GM23338 (cell line): ENCODE measurements at regions not wholly inside any gene's neighbourhood (a gene's known extent, or its start where the extent isn't known, plus 50 kb on each side); places are given as distances from the start of the nearest gene placed in this dataset.
A peak's percentile ranks its signal among the peaks of the same experiment; 100 is the strongest.

ENCODE experiments used
- ATAC-seq: fragments of 200-7000 bp; cut with Tn5 transposase; 3 replicates; pipeline ENCODE4 v1.9.1; 2020
- DNase-seq: peaks from one replicate; pipeline ENCODE4 v3.0.0-alpha.2; 2015; ENCODE audit warnings: low spot score
- H2AFZ ChIP-seq: fragments of 200-600 bp; sonication (generic); 2 replicates; pipeline ENCODE4 v1.8.0; 2016; ENCODE audit warnings: antibody characterized with exemption, mild to moderate bottlenecking, moderate library complexity
- H3F3A ChIP-seq: fragments of 200-600 bp; sonication (generic); replicated peaks from 2 replicates; pipeline ENCODE4 v1.8.0; 2017; ENCODE audit warnings: antibody characterized with exemption, mixed run types, low read depth
- H3K27ac ChIP-seq: fragments of 200-600 bp; sonication (generic); 2 replicates; pipeline ENCODE4 v1.6.1; 2016; ENCODE audit warnings: low read depth
- H3K27me3 ChIP-seq: fragments of 200-600 bp; sonication (generic); 2 replicates; pipeline ENCODE4 v1.8.0; 2016; ENCODE audit warnings: mild to moderate bottlenecking, mixed run types, moderate library complexity; ENCODE audit not compliant: insufficient read depth
- H3K36me3 ChIP-seq: fragments of 200-600 bp; sonication (generic); 2 replicates; pipeline ENCODE4 v1.8.0; 2016; ENCODE audit warnings: mild to moderate bottlenecking; ENCODE audit not compliant: insufficient read depth
- H3K4me1 ChIP-seq: fragments of 200-600 bp; sonication (generic); 2 replicates; pipeline ENCODE4 v1.8.0; 2016; ENCODE audit warnings: mild to moderate bottlenecking, moderate library complexity; ENCODE audit not compliant: insufficient read depth
- H3K4me2 ChIP-seq: fragments of 200-600 bp; sonication (generic); 2 replicates; pipeline ENCODE4 v1.7.1; 2017; ENCODE audit warnings: mixed run types
- H3K4me3 ChIP-seq: fragments of 200-600 bp; sonication (generic); 2 replicates; pipeline ENCODE4 v1.6.1; 2016; ENCODE audit warnings: mixed run types
- H3K79me2 ChIP-seq: fragments of 200-600 bp; sonication (generic); replicated peaks from 2 replicates; pipeline ENCODE4 v1.8.0; 2017; ENCODE audit warnings: mild to moderate bottlenecking; ENCODE audit not compliant: insufficient read depth
- H3K9me2 ChIP-seq: fragments of 200-600 bp; sonication (generic); 2 replicates; pipeline ENCODE4 v1.8.0; 2017; ENCODE audit not compliant: insufficient read depth
- H4K20me1 ChIP-seq: fragments of 200-600 bp; sonication (generic); replicated peaks from 2 replicates; pipeline ENCODE4 v1.8.0; 2017; ENCODE audit warnings: mild to moderate bottlenecking; ENCODE audit not compliant: insufficient read depth
- H3K27ac Mint-ChIP-seq: 2 replicates; pipeline ENCODE4 v1.8.0; 2020; ENCODE audit warnings: inconsistent platforms, mild to moderate bottlenecking, moderate library complexity, mixed read lengths
- H3K27me3 Mint-ChIP-seq: 3 replicates; pipeline ENCODE4 v1.8.0; 2022; ENCODE audit warnings: low read depth, mild to moderate bottlenecking, moderate library complexity, mixed read lengths, inconsistent platforms; ENCODE audit not compliant: insufficient read depth, poor library complexity
- H3K36me3 Mint-ChIP-seq: 3 replicates; pipeline ENCODE4 v1.8.0; 2021; ENCODE audit warnings: low read depth, mild to moderate bottlenecking, inconsistent platforms, moderate library complexity, mixed read lengths
- H3K4me1 Mint-ChIP-seq: 3 replicates; pipeline ENCODE4 v1.8.0; 2020; ENCODE audit warnings: mild to moderate bottlenecking, inconsistent platforms, mixed read lengths
- H3K4me3 Mint-ChIP-seq: 3 replicates; pipeline ENCODE4 v1.8.0; 2021; ENCODE audit warnings: moderate library complexity, mild to moderate bottlenecking, inconsistent platforms, mixed read lengths
- H3K9me3 Mint-ChIP-seq: 3 replicates; pipeline ENCODE4 v1.8.0; 2020; ENCODE audit warnings: moderate library complexity, mild to moderate bottlenecking, inconsistent platforms, mixed read lengths
- CREB1 ChIP-seq: fragments of 250-450 bp; sonication (Bioruptor Pico); IDR thresholded peaks from 2 replicates; pipeline ENCODE4 v1.5.0; 2020; ENCODE audit warnings: low read depth, mild to moderate bottlenecking, moderate library complexity
- EZH2 ChIP-seq: fragments of 200-600 bp; sonication (generic); IDR thresholded peaks from one replicate; pipeline ENCODE4 v1.8.0; 2017; ENCODE audit warnings: antibody characterized with exemption, mild to moderate bottlenecking, low read depth; ENCODE audit not compliant: unreplicated experiment
- EZH2phosphoT487 ChIP-seq: fragments of 200-600 bp; sonication (generic); IDR thresholded peaks from one replicate; pipeline ENCODE4 v1.8.1; 2018; ENCODE audit warnings: antibody characterized with exemption; ENCODE audit not compliant: unreplicated experiment
- JUNB ChIP-seq: IDR thresholded peaks from one replicate; pipeline ENCODE4 v1.6.1; 2016; ENCODE audit warnings: antibody characterized with exemption; ENCODE audit not compliant: unreplicated experiment
- NANOG ChIP-seq: IDR thresholded peaks from 2 replicates; pipeline ENCODE4 v1.6.1; 2016; ENCODE audit warnings: antibody characterized with exemption, borderline replicate concordance
- POLR2AphosphoS5 ChIP-seq: IDR thresholded peaks from 2 replicates; pipeline ENCODE4 v1.6.1; 2016; ENCODE audit warnings: antibody characterized with exemption, low read depth
- STAT1 ChIP-seq: IDR thresholded peaks from one replicate; pipeline ENCODE4 v1.6.1; 2016; ENCODE audit warnings: antibody characterized with exemption; ENCODE audit not compliant: unreplicated experiment
- ZNF114 ChIP-seq: fragments of 250-450 bp; sonication (Bioruptor Pico); IDR thresholded peaks from 2 replicates; pipeline ENCODE4 v1.5.0; 2020; ENCODE audit warnings: mild to moderate bottlenecking, moderate library complexity
- ZNF331 ChIP-seq: fragments of 250-450 bp; sonication (Bioruptor Pico); IDR thresholded peaks from 2 replicates; pipeline ENCODE4 v1.5.0; 2020; ENCODE audit warnings: low read depth, mild to moderate bottlenecking, moderate library complexity
- TF ChIP-seq, protein P1 (sequence below): IDR thresholded peaks from one replicate; pipeline ENCODE4 v1.6.1; 2018; ENCODE audit warnings: antibody characterized with exemption; ENCODE audit not compliant: unreplicated experiment
- TF ChIP-seq, protein P2 (sequence below): fragments of 250-450 bp; sonication (Bioruptor Pico); IDR thresholded peaks from 2 replicates; pipeline ENCODE4 v1.5.0; 2020; ENCODE audit warnings: mild to moderate bottlenecking, moderate library complexity
- TF ChIP-seq, protein P3 (sequence below): IDR thresholded peaks from 2 replicates; pipeline ENCODE4 v1.6.1; 2016; ENCODE audit warnings: antibody characterized with exemption
- TF ChIP-seq, protein P4 (sequence below), 2 experiments: fragments of 200-600 bp in 1 of 2; sonication (generic) in 1 of 2; conservative IDR thresholded peaks; 2 replicates each; pipeline versions ENCODE4 v1.5.1 to v1.6.1; 2016 to 2017; ENCODE audit warnings: antibody characterized with exemption in 2 of 2, low read depth in 2 of 2, mild to moderate bottlenecking in 2 of 2, moderate library complexity in 1 of 2

DNA sequence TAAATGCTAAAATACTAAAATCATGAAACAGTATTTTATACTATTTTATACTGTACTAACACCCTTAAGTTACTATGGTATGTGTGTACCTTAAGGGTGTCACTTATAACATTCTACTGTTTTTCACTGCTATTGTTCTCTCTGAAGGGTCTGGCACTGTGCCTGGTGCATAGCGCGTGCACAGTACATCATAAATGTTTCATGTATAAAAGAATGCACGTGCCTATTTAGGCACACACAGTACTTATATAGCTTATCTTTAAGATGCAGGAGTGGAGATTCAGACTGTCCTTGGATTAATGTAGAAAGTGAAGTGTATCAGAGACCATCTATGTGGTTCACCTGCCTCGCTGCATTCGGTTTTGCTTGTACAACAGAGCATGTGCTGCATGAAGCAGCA lies 64.0 kb upstream of the SGK1 start:
- Mint-ChIP-seq H3K27ac (no peak overlapping the region), H3K4me3 (no peak overlapping the region), H3K36me3 (peaks cover 6% of the 10 kb centered on the region; the same call in 2 of the 3 replicates), H3K9me3 (peaks cover 8% of the 10 kb centered on the region; the same call in 2 of the 3 replicates), H3K4me1 (peaks cover 18% of the 10 kb centered on the region), H3K27me3 (peaks cover 3% of the 10 kb centered on the region)
- Histone ChIP-seq H3K4me3 (no peak overlapping the region), H3K79me2 (no peaks in the 10 kb centered on the region), H3K36me3 (no peaks in the 10 kb centered on the region), H3K9me2 (no peaks in the 10 kb centered on the region), H3K27me3 (no peaks in the 10 kb centered on the region), H3K27ac (no peak overlapping the region), H2AFZ (peak overlapping the region; percentile 75; the same call in 1 of the 2 replicates), H3K4me1 (peaks cover 10% of the 10 kb centered on the region), H3K4me2 (no peak overlapping the region), H3F3A (no peaks in the 10 kb centered on the region), H4K20me1 (no peaks in the 10 kb centered on the region)
- no peak for DNase-seq
- ATAC-seq, result no peak
- TF ChIP-seq, protein P1, sequence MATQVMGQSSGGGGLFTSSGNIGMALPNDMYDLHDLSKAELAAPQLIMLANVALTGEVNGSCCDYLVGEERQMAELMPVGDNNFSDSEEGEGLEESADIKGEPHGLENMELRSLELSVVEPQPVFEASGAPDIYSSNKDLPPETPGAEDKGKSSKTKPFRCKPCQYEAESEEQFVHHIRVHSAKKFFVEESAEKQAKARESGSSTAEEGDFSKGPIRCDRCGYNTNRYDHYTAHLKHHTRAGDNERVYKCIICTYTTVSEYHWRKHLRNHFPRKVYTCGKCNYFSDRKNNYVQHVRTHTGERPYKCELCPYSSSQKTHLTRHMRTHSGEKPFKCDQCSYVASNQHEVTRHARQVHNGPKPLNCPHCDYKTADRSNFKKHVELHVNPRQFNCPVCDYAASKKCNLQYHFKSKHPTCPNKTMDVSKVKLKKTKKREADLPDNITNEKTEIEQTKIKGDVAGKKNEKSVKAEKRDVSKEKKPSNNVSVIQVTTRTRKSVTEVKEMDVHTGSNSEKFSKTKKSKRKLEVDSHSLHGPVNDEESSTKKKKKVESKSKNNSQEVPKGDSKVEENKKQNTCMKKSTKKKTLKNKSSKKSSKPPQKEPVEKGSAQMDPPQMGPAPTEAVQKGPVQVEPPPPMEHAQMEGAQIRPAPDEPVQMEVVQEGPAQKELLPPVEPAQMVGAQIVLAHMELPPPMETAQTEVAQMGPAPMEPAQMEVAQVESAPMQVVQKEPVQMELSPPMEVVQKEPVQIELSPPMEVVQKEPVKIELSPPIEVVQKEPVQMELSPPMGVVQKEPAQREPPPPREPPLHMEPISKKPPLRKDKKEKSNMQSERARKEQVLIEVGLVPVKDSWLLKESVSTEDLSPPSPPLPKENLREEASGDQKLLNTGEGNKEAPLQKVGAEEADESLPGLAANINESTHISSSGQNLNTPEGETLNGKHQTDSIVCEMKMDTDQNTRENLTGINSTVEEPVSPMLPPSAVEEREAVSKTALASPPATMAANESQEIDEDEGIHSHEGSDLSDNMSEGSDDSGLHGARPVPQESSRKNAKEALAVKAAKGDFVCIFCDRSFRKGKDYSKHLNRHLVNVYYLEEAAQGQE, result no peak
- TF ChIP-seq ZNF114 (CRISPR knock-in tag) (no peak), ZNF331 (no peak), CREB1 (no peak), EZH2 (no peak), NANOG (no peak), POLR2AphosphoS5 (no peak), STAT1 (no peak), JUNB (no peak), EZH2phosphoT487 (no peak)
- TF ChIP-seq, protein P2, sequence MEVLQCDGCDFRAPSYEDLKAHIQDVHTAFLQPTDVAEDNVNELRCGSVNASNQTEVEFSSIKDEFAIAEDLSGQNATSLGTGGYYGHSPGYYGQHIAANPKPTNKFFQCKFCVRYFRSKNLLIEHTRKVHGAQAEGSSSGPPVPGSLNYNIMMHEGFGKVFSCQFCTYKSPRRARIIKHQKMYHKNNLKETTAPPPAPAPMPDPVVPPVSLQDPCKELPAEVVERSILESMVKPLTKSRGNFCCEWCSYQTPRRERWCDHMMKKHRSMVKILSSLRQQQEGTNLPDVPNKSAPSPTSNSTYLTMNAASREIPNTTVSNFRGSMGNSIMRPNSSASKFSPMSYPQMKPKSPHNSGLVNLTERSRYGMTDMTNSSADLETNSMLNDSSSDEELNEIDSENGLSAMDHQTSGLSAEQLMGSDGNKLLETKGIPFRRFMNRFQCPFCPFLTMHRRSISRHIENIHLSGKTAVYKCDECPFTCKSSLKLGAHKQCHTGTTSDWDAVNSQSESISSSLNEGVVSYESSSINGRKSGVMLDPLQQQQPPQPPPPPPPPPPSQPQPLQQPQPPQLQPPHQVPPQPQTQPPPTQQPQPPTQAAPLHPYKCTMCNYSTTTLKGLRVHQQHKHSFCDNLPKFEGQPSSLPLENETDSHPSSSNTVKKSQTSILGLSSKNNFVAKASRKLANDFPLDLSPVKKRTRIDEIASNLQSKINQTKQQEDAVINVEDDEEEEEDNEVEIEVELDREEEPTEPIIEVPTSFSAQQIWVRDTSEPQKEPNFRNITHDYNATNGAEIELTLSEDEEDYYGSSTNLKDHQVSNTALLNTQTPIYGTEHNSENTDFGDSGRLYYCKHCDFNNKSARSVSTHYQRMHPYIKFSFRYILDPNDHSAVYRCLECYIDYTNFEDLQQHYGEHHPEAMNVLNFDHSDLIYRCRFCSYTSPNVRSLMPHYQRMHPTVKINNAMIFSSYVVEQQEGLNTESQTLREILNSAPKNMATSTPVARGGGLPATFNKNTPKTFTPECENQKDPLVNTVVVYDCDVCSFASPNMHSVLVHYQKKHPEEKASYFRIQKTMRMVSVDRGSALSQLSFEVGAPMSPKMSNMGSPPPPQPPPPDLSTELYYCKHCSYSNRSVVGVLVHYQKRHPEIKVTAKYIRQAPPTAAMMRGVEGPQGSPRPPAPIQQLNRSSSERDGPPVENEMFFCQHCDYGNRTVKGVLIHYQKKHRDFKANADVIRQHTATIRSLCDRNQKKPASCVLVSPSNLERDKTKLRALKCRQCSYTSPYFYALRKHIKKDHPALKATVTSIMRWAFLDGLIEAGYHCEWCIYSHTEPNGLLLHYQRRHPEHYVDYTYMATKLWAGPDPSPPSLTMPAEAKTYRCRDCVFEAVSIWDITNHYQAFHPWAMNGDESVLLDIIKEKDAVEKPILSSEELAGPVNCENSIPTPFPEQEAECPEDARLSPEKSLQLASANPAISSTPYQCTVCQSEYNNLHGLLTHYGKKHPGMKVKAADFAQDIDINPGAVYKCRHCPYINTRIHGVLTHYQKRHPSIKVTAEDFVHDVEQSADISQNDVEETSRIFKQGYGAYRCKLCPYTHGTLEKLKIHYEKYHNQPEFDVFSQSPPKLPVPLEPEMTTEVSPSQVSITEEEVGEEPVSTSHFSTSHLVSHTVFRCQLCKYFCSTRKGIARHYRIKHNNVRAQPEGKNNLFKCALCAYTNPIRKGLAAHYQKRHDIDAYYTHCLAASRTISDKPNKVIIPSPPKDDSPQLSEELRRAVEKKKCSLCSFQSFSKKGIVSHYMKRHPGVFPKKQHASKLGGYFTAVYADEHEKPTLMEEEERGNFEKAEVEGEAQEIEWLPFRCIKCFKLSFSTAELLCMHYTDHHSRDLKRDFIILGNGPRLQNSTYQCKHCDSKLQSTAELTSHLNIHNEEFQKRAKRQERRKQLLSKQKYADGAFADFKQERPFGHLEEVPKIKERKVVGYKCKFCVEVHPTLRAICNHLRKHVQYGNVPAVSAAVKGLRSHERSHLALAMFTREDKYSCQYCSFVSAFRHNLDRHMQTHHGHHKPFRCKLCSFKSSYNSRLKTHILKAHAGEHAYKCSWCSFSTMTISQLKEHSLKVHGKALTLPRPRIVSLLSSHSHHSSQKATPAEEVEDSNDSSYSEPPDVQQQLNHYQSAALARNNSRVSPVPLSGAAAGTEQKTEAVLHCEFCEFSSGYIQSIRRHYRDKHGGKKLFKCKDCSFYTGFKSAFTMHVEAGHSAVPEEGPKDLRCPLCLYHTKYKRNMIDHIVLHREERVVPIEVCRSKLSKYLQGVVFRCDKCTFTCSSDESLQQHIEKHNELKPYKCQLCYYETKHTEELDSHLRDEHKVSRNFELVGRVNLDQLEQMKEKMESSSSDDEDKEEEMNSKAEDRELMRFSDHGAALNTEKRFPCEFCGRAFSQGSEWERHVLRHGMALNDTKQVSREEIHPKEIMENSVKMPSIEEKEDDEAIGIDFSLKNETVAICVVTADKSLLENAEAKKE (CRISPR knock-in tag), result no peak
- TF ChIP-seq, protein P3, sequence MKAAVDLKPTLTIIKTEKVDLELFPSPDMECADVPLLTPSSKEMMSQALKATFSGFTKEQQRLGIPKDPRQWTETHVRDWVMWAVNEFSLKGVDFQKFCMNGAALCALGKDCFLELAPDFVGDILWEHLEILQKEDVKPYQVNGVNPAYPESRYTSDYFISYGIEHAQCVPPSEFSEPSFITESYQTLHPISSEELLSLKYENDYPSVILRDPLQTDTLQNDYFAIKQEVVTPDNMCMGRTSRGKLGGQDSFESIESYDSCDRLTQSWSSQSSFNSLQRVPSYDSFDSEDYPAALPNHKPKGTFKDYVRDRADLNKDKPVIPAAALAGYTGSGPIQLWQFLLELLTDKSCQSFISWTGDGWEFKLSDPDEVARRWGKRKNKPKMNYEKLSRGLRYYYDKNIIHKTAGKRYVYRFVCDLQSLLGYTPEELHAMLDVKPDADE, result no peak
- TF ChIP-seq, protein P4, sequence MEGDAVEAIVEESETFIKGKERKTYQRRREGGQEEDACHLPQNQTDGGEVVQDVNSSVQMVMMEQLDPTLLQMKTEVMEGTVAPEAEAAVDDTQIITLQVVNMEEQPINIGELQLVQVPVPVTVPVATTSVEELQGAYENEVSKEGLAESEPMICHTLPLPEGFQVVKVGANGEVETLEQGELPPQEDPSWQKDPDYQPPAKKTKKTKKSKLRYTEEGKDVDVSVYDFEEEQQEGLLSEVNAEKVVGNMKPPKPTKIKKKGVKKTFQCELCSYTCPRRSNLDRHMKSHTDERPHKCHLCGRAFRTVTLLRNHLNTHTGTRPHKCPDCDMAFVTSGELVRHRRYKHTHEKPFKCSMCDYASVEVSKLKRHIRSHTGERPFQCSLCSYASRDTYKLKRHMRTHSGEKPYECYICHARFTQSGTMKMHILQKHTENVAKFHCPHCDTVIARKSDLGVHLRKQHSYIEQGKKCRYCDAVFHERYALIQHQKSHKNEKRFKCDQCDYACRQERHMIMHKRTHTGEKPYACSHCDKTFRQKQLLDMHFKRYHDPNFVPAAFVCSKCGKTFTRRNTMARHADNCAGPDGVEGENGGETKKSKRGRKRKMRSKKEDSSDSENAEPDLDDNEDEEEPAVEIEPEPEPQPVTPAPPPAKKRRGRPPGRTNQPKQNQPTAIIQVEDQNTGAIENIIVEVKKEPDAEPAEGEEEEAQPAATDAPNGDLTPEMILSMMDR (conservative IDR thresholded peaks at IDR 0.05; ENCODE audit: low read depth in 2 of 2), result no peak
